ENCODE measurements at regions not wholly inside any gene's neighbourhood (a gene's known extent, or its start where the extent isn't known, plus 50 kb on each side); places are given as distances from the start of the nearest gene placed in this dataset.

DNA sequence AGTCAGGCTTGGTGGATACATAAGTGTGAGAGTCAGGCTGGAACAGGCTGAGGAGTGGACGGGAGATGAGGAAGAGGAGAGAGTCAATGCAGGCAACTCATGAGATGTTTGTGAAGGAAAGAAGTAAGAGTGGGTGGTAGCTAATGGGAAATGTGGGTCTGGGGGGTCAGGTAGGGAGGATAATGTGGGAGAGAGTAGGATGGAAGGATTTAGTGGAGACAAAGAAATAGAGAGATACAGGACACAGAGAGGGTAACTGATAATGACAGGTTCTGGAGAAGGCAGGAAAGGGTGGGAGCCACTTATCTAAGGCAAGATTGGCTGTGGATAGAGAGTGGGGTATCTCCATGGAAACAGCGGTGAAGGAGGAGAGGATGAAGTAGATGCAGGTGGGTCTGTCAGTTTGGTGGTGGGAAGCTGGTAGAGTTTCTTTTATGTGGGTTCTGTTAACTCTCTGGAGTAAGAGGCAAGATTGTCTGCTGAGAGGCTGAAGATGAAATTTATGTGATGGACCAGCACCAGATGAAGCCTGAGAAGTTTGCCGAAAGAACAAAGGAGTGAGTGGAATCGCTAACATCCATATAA lies 190.6 kb upstream of the SPRED2 start:
- H3K9me3 ChIP-seq (ENCODE audit: low read length), result no peaks in the 10 kb centered on the region
- in situ Hi-C loops (cut with HindIII; ENCODE audit: extremely low pct_ligation_motif_present, low pct_unique_long_range_greater_than_20kb), result no loop called here
- TF ChIP-seq, protein P1, sequence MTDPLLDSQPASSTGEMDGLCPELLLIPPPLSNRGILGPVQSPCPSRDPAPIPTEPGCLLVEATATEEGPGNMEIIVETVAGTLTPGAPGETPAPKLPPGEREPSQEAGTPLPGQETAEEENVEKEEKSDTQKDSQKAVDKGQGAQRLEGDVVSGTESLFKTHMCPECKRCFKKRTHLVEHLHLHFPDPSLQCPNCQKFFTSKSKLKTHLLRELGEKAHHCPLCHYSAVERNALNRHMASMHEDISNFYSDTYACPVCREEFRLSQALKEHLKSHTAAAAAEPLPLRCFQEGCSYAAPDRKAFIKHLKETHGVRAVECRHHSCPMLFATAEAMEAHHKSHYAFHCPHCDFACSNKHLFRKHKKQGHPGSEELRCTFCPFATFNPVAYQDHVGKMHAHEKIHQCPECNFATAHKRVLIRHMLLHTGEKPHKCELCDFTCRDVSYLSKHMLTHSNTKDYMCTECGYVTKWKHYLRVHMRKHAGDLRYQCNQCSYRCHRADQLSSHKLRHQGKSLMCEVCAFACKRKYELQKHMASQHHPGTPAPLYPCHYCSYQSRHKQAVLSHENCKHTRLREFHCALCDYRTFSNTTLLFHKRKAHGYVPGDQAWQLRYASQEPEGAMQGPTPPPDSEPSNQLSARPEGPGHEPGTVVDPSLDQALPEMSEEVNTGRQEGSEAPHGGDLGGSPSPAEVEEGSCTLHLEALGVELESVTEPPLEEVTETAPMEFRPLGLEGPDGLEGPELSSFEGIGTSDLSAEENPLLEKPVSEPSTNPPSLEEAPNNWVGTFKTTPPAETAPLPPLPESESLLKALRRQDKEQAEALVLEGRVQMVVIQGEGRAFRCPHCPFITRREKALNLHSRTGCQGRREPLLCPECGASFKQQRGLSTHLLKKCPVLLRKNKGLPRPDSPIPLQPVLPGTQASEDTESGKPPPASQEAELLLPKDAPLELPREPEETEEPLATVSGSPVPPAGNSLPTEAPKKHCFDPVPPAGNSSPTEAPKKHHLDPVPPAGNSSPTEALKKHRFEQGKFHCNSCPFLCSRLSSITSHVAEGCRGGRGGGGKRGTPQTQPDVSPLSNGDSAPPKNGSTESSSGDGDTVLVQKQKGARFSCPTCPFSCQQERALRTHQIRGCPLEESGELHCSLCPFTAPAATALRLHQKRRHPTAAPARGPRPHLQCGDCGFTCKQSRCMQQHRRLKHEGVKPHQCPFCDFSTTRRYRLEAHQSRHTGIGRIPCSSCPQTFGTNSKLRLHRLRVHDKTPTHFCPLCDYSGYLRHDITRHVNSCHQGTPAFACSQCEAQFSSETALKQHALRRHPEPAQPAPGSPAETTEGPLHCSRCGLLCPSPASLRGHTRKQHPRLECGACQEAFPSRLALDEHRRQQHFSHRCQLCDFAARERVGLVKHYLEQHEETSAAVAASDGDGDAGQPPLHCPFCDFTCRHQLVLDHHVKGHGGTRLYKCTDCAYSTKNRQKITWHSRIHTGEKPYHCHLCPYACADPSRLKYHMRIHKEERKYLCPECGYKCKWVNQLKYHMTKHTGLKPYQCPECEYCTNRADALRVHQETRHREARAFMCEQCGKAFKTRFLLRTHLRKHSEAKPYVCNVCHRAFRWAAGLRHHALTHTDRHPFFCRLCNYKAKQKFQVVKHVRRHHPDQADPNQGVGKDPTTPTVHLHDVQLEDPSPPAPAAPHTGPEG (CRISPR knock-in tag; IDR thresholded peaks at IDR 0.05), result no peak
- H3K79me2 ChIP-seq (ENCODE audit: insufficient read depth, low read length), result no peaks in the 10 kb centered on the region
- ATAC-seq, result no peak
- peaks cover 2 to 25% of the 10 kb centered on the region in 2 experiments; a peak in 3 of 5 replicates for H3K27me3 ChIP-seq (ENCODE audit: control insufficient read depth in 1 of 2, insufficient read depth in 2 of 2, low read length in 2 of 2)
- H3K4me3 ChIP-seq (replicated peaks in 1 of 3; ENCODE audit: insufficient read depth in 1 of 3, low read depth in 2 of 3, low read length in 3 of 3), result no peak overlapping the region
- H3K4me2 ChIP-seq (ENCODE audit: low read depth, low read length), result no peak overlapping the region
- H2AFZ ChIP-seq (ENCODE audit: low read length), result no peak overlapping the region
- ChIA-PET POLR2A (no interaction called here), CTCF (ENCODE audit: low intra/inter-chr PET ratio, low total read pairs) (no interaction called here)
- H4K20me1 ChIP-seq (ENCODE audit: insufficient read depth, low read length), result no peaks in the 10 kb centered on the region
- no peaks in the 10 kb centered on the region for H3K4me1 ChIP-seq (ENCODE audit: insufficient read depth, low read length)
- no peak overlapping the region for H3K27ac ChIP-seq (ENCODE audit: extremely low read length, insufficient read depth, low read length)
- H3K9ac ChIP-seq (ENCODE audit: insufficient read depth, low read depth, low read length), result no peak overlapping the region
- H3K36me3 ChIP-seq (replicated peaks in 1 of 2; ENCODE audit: control insufficient read depth in 1 of 2, insufficient read depth in 2 of 2, low read length in 2 of 2), result no peaks in the 10 kb centered on the region
- no peak for DNase-seq (ENCODE audit: low spot score)
- WGBS (ENCODE audit: low lambda C conversion rate), result 52% methylated on average over 4 of the region's 4 CpGs
- intact Hi-C loops (cut with micrococcal nuclease; ENCODE audit: unreplicated experiment), result no loop called here
- FAIRE-seq, result no peak
- no TSS peak for BruUV-seq (replicated peaks)

GRCh38 chr2:65622499-65622898 lies 190.1 kb upstream of the SPRED2 start:
- 0% methylated on average over 1 of the region's 1 CpG for WGBS (ENCODE audit: low lambda C conversion rate)
- ChIA-PET CTCF (ENCODE audit: low intra/inter-chr PET ratio, low total read pairs) (no interaction called here), POLR2A (no interaction called here)
- H4K20me1 ChIP-seq (ENCODE audit: insufficient read depth, low read length), result no peaks in the 10 kb centered on the region
- intact Hi-C loops (cut with micrococcal nuclease; ENCODE audit: unreplicated experiment), result no loop called here
- no peak overlapping the region for H3K4me2 ChIP-seq (ENCODE audit: low read depth, low read length)
- no peaks in the 10 kb centered on the region for H3K4me1 ChIP-seq (ENCODE audit: insufficient read depth, low read length)
- BruUV-seq (replicated peaks), result no TSS peak
- no peak for ATAC-seq
- in situ Hi-C loops (cut with HindIII; ENCODE audit: extremely low pct_ligation_motif_present, low pct_unique_long_range_greater_than_20kb), result no loop called here
- H3K4me3 ChIP-seq (replicated peaks in 1 of 3; ENCODE audit: insufficient read depth in 1 of 3, low read depth in 2 of 3, low read length in 3 of 3), result no peak overlapping the region
- H3K36me3 ChIP-seq (replicated peaks in 1 of 2; ENCODE audit: control insufficient read depth in 1 of 2, insufficient read depth in 2 of 2, low read length in 2 of 2), result no peaks in the 10 kb centered on the region
- no peak for FAIRE-seq
- TF ChIP-seq RFX3 (CRISPR knock-in tag; IDR thresholded peaks at IDR 0.05), result no peak
- TF ChIP-seq RFXANK (CRISPR knock-in tag; IDR thresholded peaks at IDR 0.05), result no peak
- TF ChIP-seq RFX1 (IDR thresholded peaks at IDR 0.05), result no peak
- TF ChIP-seq CHCHD3 (CRISPR knock-in tag; IDR thresholded peaks at IDR 0.05), result no peak
- TF ChIP-seq PRMT3 (CRISPR knock-in tag; IDR thresholded peaks at IDR 0.05; ENCODE audit: borderline replicate concordance, low read depth), result no peak
- no peak for TF ChIP-seq ZNF709 (CRISPR knock-in tag; IDR thresholded peaks at IDR 0.05)
- H3K79me2 ChIP-seq (ENCODE audit: insufficient read depth, low read length), result no peaks in the 10 kb centered on the region
- no peak overlapping the region for H2AFZ ChIP-seq (ENCODE audit: low read length)
- H3K9ac ChIP-seq (ENCODE audit: insufficient read depth, low read depth, low read length), result no peak overlapping the region
- no peak overlapping the region for H3K27ac ChIP-seq (ENCODE audit: extremely low read length, insufficient read depth, low read length)
- no peak for DNase-seq (ENCODE audit: low spot score)
- H3K9me3 ChIP-seq (ENCODE audit: low read length), result no peaks in the 10 kb centered on the region
- peaks cover 2 to 25% of the 10 kb centered on the region in 2 experiments; a peak in 3 of 5 replicates for H3K27me3 ChIP-seq (ENCODE audit: control insufficient read depth in 1 of 2, insufficient read depth in 2 of 2, low read length in 2 of 2)
